Heart right ventricle (tissue), 16 donors: ENCODE measurements at regions not wholly inside any gene's neighbourhood (a gene's known extent, or its start where the extent isn't known, plus 50 kb on each side); places are given as distances from the start of the nearest gene placed in this dataset.

Experiments
- ATAC-seq, 8 donors: fragments of 200-7000 bp; cut with Tn5 transposase; one replicate each; pipeline ENCODE4 v1.9.1; 2020; ENCODE audit warnings: mild to moderate bottlenecking in 8 of 8, moderate library complexity in 8 of 8, moderate number of reproducible peaks in 1 of 8
- DNase-seq, 2 donors: peaks; one replicate each; pipeline ENCODE4 v3.0.0-alpha.2; 2020
- H3K27ac ChIP-seq, 10 donors: fragments of 200-600 bp; sonication (generic) in 2 of 10; one replicate each; pipeline versions ENCODE4 v1.5.0 to v1.8.0; 2020 to 2022; ENCODE audit warnings: mild to moderate bottlenecking in 3 of 10
- H3K27me3 ChIP-seq, 7 donors: fragments of 200-600 bp; one replicate each; pipeline ENCODE4 v1.8.0; 2021 to 2022; ENCODE audit warnings: mild to moderate bottlenecking in 2 of 7
- H3K36me3 ChIP-seq, 9 donors: fragments of 200-600 bp; sonication (generic) in 1 of 9; one replicate each; pipeline versions ENCODE4 v1.5.0 to v1.8.0; 2020 to 2022; ENCODE audit warnings: mild to moderate bottlenecking in 2 of 9
- H3K4me1 ChIP-seq, 9 donors: fragments of 200-600 bp; sonication (generic) in 1 of 9; one replicate each; pipeline versions ENCODE4 v1.5.0 to v1.8.0; 2020 to 2022; ENCODE audit warnings: mild to moderate bottlenecking in 4 of 9
- H3K4me3 ChIP-seq, 10 donors: fragments of 200-600 bp; sonication (generic) in 2 of 10; one replicate each; pipeline versions ENCODE4 v1.5.0 to v1.8.0; 2020 to 2022; ENCODE audit warnings: mild to moderate bottlenecking in 7 of 10, moderate library complexity in 2 of 10
- H3K9me3 ChIP-seq, 11 donors: fragments of 200-600 bp in 10 of 11; sonication (generic) in 2 of 11; one replicate each; pipeline versions ENCODE4 v1.5.0 to v1.8.0; 2013 to 2022; ENCODE audit warnings: mild to moderate bottlenecking in 2 of 11, control low read depth in 1 of 11, moderate library complexity in 1 of 11
- CTCF ChIP-seq, 9 donors: fragments of 200-600 bp; sonication (generic) in 2 of 9; IDR thresholded peaks; one replicate each; pipeline versions ENCODE4 v1.5.0 to v1.8.0; 2021 to 2022; ENCODE audit warnings: antibody characterized with exemption in 9 of 9, mild to moderate bottlenecking in 5 of 9, moderate library complexity in 1 of 9
- WGBS, 2 donors: extraction: QIAGEN DNeasy Blood & Tissue Kit; methylation state at CpG; one replicate each; pipeline ENCODE4 v1.1.7; 2013; ENCODE audit warnings: inconsistent platforms in 1 of 2; 5-methylcytosine and 5-hydroxymethylcytosine counted together
- intact Hi-C, 10 donors: fragments of 100-400 bp; cut with DNase I; formaldehyde crosslinking; loops; one replicate each; pipeline versions ENCODE4 v1.11.1 to v1.14.2; 2022
- donor health status: Arrhythmogenic right ventricular cardiomyopathy.
- donor health status: ischemic (EF 13 %, LVEDD 7.1; RV severe dilation, severe dysfunction).
- donor health status: healthy with polysubstance abuse.
- donor health status: DM: no; HTN: yes; CAD: no.
- donor health status: DM: no; HTN: no; CAD: no.
- donor health status: ischemic (EF 25% LVEDD 6.9; RV normal size, moderate dysfunction).
- donor health status: ischemic (EF 25% LVEDD 5.7; RV mildly dilated, moderate dysfunction).
- donor health status: healthy.
- donor health status: DM: yes; HTN: yes; CAD: no.
- donor health status: Ischemic cardiomyopathy.
- donor health status: ischemic (EF 35%, LVEDD 5.7; RV mildly dilated, moderate dysfunction).
- donor health status: nonischemic (EF 11% LVEDD 7.7; RV severe dilation, severe dysfunction).
- donor health status: DM: yes; HTN: yes; CAD: no.
- donor health status: PGD.
- donor health status: ischemic (EF 29% LVEDD 5.4; RV normal size, mild dysfunction).
- donor health status: nonischemic (EF 23%, LVEDD 6.1; RV moderate dilation, normal function).

GRCh38 chr5:101271945-101272344 is 368.9 kb upstream of the ST8SIA4 start:
- intact Hi-C loops = no loop called here
- Histone ChIP-seq H3K4me1 (no peaks in the 10 kb centered on the region), H3K27ac (no peak overlapping the region), H3K36me3 (no peaks in the 10 kb centered on the region), H3K27me3 (no peaks in the 10 kb centered on the region), H3K4me3 (no peak overlapping the region), H3K9me3 (no peaks in the 10 kb centered on the region)
- ATAC-seq (no peak), DNase-seq (no peak)
- TF ChIP-seq CTCF (IDR thresholded peaks at IDR 0.05) = no peak
- 66 to 73% methylated on average over 2 of the region's 2 CpGs for WGBS, 2 donors

DNA sequence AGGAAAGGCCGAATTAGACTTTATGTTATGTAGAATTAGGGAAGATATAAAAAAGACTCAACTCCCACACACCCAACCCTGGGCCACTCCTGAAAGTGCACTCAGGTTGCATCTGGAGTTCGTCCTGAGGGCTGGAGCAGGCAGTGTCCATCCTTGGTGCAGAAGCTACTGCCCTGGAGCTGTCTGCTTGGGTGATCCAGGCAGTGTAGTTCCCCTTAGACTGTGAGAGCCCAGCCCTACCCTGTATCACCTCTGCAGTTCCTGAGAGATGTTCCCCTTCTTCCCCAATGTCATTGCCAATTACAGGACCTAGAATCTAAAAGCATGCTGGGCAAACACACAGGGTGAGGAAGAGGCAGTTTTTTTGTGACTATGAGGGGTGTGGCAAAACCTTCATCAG is 368.3 kb upstream of the ST8SIA4 start:
- no peak for DNase-seq
- Histone ChIP-seq H3K27me3 (no peaks in the 10 kb centered on the region), H3K4me3 (no peak overlapping the region), H3K36me3 (no peaks in the 10 kb centered on the region), H3K9me3 (no peaks in the 10 kb centered on the region), H3K4me1 (no peaks in the 10 kb centered on the region), H3K27ac (no peak overlapping the region)
- 59 to 67% methylated on average over 2 of the region's 2 CpGs for WGBS, 2 donors
- TF ChIP-seq CTCF (IDR thresholded peaks at IDR 0.05) = no peak
- no peak for ATAC-seq
- intact Hi-C loops = no loop called here

GRCh38 chr5:101260857-101261256 is 357.8 kb upstream of the ST8SIA4 start:
- no peak for DNase-seq
- TF ChIP-seq CTCF (IDR thresholded peaks at IDR 0.05) = no peak
- no peak for ATAC-seq
- Histone ChIP-seq H3K27ac (no peak overlapping the region), H3K4me1 (no peaks in the 10 kb centered on the region), H3K27me3 (no peaks in the 10 kb centered on the region), H3K9me3 (peaks cover 0 to 14% (median 0%) of the 10 kb centered on the region in 11 donors), H3K4me3 (no peak overlapping the region), H3K36me3 (no peaks in the 10 kb centered on the region)
- WGBS, 2 donors = 83 to 84% methylated on average over 9 of the region's 9 CpGs
- intact Hi-C loops = no loop called here

DNA sequence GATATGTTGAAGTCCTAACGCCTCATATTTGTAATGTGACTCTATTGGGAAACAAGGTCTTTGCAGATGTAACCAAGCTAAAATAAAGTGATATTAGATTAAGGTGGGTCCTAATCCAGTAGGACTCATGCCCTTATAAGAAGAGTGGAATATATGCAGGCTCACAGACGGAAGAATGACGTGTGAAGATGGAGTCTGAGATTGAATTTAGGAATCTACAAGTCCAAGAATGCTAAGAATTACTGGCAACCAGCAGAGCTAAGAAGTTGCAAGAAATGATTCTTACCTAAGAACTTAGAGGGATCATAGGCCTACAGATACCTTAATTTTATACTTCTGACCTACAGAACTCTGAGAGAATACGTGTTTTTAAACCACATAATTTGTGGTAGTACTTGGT is 350.0 kb upstream of the ST8SIA4 start:
- TF ChIP-seq CTCF (IDR thresholded peaks at IDR 0.05) = no peak
- no peaks in the 10 kb centered on the region for H3K4me1 ChIP-seq
- peaks cover 0 to 23% (median 2%) of the 10 kb centered on the region in 11 donors for H3K9me3 ChIP-seq
- H3K27me3 ChIP-seq = no peaks in the 10 kb centered on the region
- 80 to 89% methylated on average over 4 of the region's 4 CpGs for WGBS, 2 donors
- DNase-seq (no peak), ATAC-seq (no peak)
- no peaks in the 10 kb centered on the region for H3K36me3 ChIP-seq
- no peak overlapping the region for H3K4me3 ChIP-seq
- no peak overlapping the region for H3K27ac ChIP-seq
- intact Hi-C loops = no loop called here

DNA sequence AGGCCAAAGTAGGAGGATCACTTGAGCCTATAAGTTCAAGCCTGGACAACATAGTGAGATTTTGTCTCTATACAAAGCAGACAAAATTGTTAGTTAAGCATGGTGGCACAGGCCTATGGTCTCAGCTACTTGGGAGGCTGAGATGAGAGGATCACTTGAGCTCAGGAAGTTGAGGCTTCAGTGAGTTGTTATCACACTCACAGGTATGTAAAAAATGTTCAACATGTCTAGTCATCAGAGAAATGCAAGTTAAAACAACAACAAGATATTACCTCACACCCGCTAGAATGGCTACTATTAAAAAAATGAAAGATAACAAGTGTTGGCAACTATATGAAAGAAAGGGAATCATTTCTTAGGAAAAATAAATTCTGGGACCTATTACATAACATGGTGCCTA is 341.5 kb upstream of the ST8SIA4 start:
- peaks cover 0 to 47% (median 9%) of the 10 kb centered on the region in 11 donors for H3K9me3 ChIP-seq
- no peaks in the 10 kb centered on the region for H3K4me1 ChIP-seq
- WGBS, 2 donors = 85 to 91% methylated on average over 1 of the region's 1 CpG
- no peak overlapping the region for H3K27ac ChIP-seq
- no peak for TF ChIP-seq CTCF (IDR thresholded peaks at IDR 0.05)
- H3K27me3 ChIP-seq = no peaks in the 10 kb centered on the region
- no peak for ATAC-seq
- no peak for DNase-seq
- no peak overlapping the region for H3K4me3 ChIP-seq
- intact Hi-C loops = no loop called here
- H3K36me3 ChIP-seq = no peaks in the 10 kb centered on the region
